Pons (tissue), 1 donor: ENCODE measurements at regions not wholly inside any gene's neighbourhood (a gene's known extent, or its start where the extent isn't known, plus 50 kb on each side); places are given as distances from the start of the nearest gene placed in this dataset.

Experiments used
- DNase-seq: peaks from one replicate; pipeline ENCODE4 v3.0.0-alpha.2; 2016; ENCODE audit warnings: low spot score

GRCh38 chr7:121449735-121450240 is 53.7 kb upstream of the FAM3C start:
- DNase-seq = no peak

- no peak for DNase-seq
These were observed 53.2 kb upstream of the FAM3C start for GRCh38 chr7:121449329-121449728.

- DNase-seq = no peak
These were observed 52.3 kb upstream of the FAM3C start for GRCh38 chr7:121448429-121448828.

GRCh38 chr7:121447911-121448300 is 51.8 kb upstream of the FAM3C start:
- DNase-seq = no peak

- no peak for DNase-seq
These were observed 51.3 kb upstream of the FAM3C start for GRCh38 chr7:121447243-121447910.

GRCh38 chr7:121446526-121446925 is 50.4 kb upstream of the FAM3C start:
- no peak for DNase-seq
